Endodermal cell (in vitro differentiated cells): ENCODE measurements at regions not wholly inside any gene's neighbourhood (a gene's known extent, or its start where the extent isn't known, plus 50 kb on each side); places are given as distances from the start of the nearest gene placed in this dataset.

Experiments
- DNase-seq: peaks from one replicate; pipeline ENCODE4 v3.0.0-alpha.2; 2017
- H3K27ac ChIP-seq: 2 replicates; pipeline ENCODE4 v1.5.1; 2013; ENCODE audit warnings: mild to moderate bottlenecking, low read depth, low read length, moderate library complexity
- H3K27me3 ChIP-seq: 2 replicates; pipeline ENCODE4 v1.6.1; 2013; ENCODE audit warnings: mild to moderate bottlenecking, low read length, moderate library complexity; ENCODE audit not compliant: insufficient read depth, control insufficient read depth, poor library complexity, severe bottlenecking
- H3K36me3 ChIP-seq: 2 replicates; pipeline ENCODE4 v1.7.0; 2013; ENCODE audit warnings: mild to moderate bottlenecking, low read length, moderate library complexity; ENCODE audit not compliant: control insufficient read depth, insufficient read depth
- H3K4me1 ChIP-seq: one replicate; pipeline ENCODE4 v1.7.0; 2013; ENCODE audit warnings: low read length; ENCODE audit not compliant: control insufficient read depth, insufficient read depth
- H3K4me3 ChIP-seq: 2 replicates; pipeline ENCODE4 v1.5.1; 2013; ENCODE audit warnings: mild to moderate bottlenecking, low read length, moderate library complexity
- H3K9ac ChIP-seq: 2 replicates; pipeline ENCODE4 v1.6.1; 2013; ENCODE audit warnings: mild to moderate bottlenecking, low read length, moderate library complexity; ENCODE audit not compliant: poor library complexity, severe bottlenecking; ENCODE audit errors: extremely low read depth
- H3K9me3 ChIP-seq: 2 replicates; pipeline ENCODE4 v1.6.1; 2013; ENCODE audit warnings: mild to moderate bottlenecking, low read length, moderate library complexity; ENCODE audit not compliant: control insufficient read depth
- H3K27ac Mint-ChIP-seq: 2 replicates; pipeline ENCODE4 v1.8.0; 2020; ENCODE audit warnings: mixed read lengths
- H3K27me3 Mint-ChIP-seq: 2 replicates; pipeline ENCODE4 v1.8.0; 2021; ENCODE audit warnings: mild to moderate bottlenecking, mixed read lengths; ENCODE audit not compliant: insufficient read depth
- H3K36me3 Mint-ChIP-seq: 2 replicates; pipeline ENCODE4 v1.8.0; 2020; ENCODE audit warnings: low read depth, mixed read lengths
- H3K4me1 Mint-ChIP-seq: 2 replicates; pipeline ENCODE4 v1.8.0; 2020; ENCODE audit warnings: mixed read lengths
- H3K4me3 Mint-ChIP-seq: 2 replicates; pipeline ENCODE4 v1.8.0; 2020; ENCODE audit warnings: mild to moderate bottlenecking, moderate library complexity, mixed read lengths
- H3K9me3 Mint-ChIP-seq: 2 replicates; pipeline ENCODE4 v1.8.0; 2020; ENCODE audit warnings: mild to moderate bottlenecking, mixed read lengths
- CTCF ChIP-seq: fragments of 200-600 bp; sonication (generic); conservative IDR thresholded peaks from 2 replicates; pipeline ENCODE4 v1.5.0; 2021; ENCODE audit warnings: antibody characterized with exemption, mild to moderate bottlenecking
- WGBS, 2 experiments: methylation state at CpG; one replicate each; pipeline versions ENCODE4 v1.1.5 to v1.1.7; 2013; ENCODE audit warnings: missing lambda C conversion rate in 2 of 2, mixed read lengths in 1 of 2; ENCODE audit not compliant: insufficient coverage in 1 of 2, insufficient read length in 1 of 2; 5-methylcytosine and 5-hydroxymethylcytosine counted together

- no peak overlapping the region for H3K9ac ChIP-seq
- H3K4me3 ChIP-seq = no peak overlapping the region
- H3K9me3 ChIP-seq = no peaks in the 10 kb centered on the region
- H3K27ac ChIP-seq = no peak overlapping the region
- Mint-ChIP-seq H3K27me3 (no peaks in the 10 kb centered on the region), H3K9me3 (no peaks in the 10 kb centered on the region), H3K4me1 (no peaks in the 10 kb centered on the region), H3K36me3 (no peaks in the 10 kb centered on the region), H3K4me3 (no peak overlapping the region), H3K27ac (no peak overlapping the region)
- no peak for DNase-seq
- H3K27me3 ChIP-seq = no peaks in the 10 kb centered on the region
- no peaks in the 10 kb centered on the region for H3K36me3 ChIP-seq
- no peaks in the 10 kb centered on the region for H3K4me1 ChIP-seq
- 95 to 100% methylated on average over 9 of the region's 9 CpGs for WGBS, 2 experiments
- TF ChIP-seq CTCF = no peak
Measured at GRCh38 chr7:111668711-111669110, 106.4 kb upstream of the IMMP2L start.

- Histone ChIP-seq H3K4me1 (no peaks in the 10 kb centered on the region), H3K9ac (no peak overlapping the region), H3K4me3 (no peak overlapping the region), H3K36me3 (no peaks in the 10 kb centered on the region), H3K9me3 (no peaks in the 10 kb centered on the region), H3K27me3 (no peaks in the 10 kb centered on the region), H3K27ac (no peak overlapping the region)
- WGBS, 2 experiments = 86% methylated on average over 1 of the region's 1 CpG; no CpG with 5 or more reads in 1 of the 2 experiments
- Mint-ChIP-seq H3K9me3 (no peaks in the 10 kb centered on the region), H3K27me3 (no peaks in the 10 kb centered on the region), H3K36me3 (no peaks in the 10 kb centered on the region), H3K27ac (no peak overlapping the region), H3K4me1 (no peaks in the 10 kb centered on the region), H3K4me3 (no peak overlapping the region)
- DNase-seq = no peak
- TF ChIP-seq CTCF = no peak
Measured at GRCh38 chr7:111667488-111667887, 105.2 kb upstream of the IMMP2L start.

- Mint-ChIP-seq H3K4me3 (no peak overlapping the region), H3K27me3 (no peaks in the 10 kb centered on the region), H3K9me3 (no peaks in the 10 kb centered on the region), H3K4me1 (no peaks in the 10 kb centered on the region), H3K36me3 (no peaks in the 10 kb centered on the region), H3K27ac (no peak overlapping the region)
- 92 to 100% methylated on average over 2 of the region's 2 CpGs for WGBS, 2 experiments
- TF ChIP-seq CTCF = no peak
- Histone ChIP-seq H3K9ac (no peak overlapping the region), H3K27me3 (no peaks in the 10 kb centered on the region), H3K4me3 (no peak overlapping the region), H3K27ac (no peak overlapping the region), H3K9me3 (no peaks in the 10 kb centered on the region), H3K36me3 (no peaks in the 10 kb centered on the region), H3K4me1 (no peaks in the 10 kb centered on the region)
- no peak for DNase-seq
Measured at GRCh38 chr7:111666260-111666659, 104.0 kb upstream of the IMMP2L start.
